ENCODE measurements at regions not wholly inside any gene's neighbourhood (a gene's known extent, or its start where the extent isn't known, plus 50 kb on each side); places are given as distances from the start of the nearest gene placed in this dataset.
A peak's percentile ranks its signal among the peaks of the same experiment; 100 is the strongest.

GRCh38 chr7:22002726-22003125 is 57.0 kb upstream of the CDCA7L start:
- DNase-seq = no peak

GRCh38 chr7:22001345-22002004 is 55.8 kb upstream of the CDCA7L start:
- peak; percentile 64 for DNase-seq

GRCh38 chr7:21999896-22000295 is 54.2 kb upstream of the CDCA7L start:
- DNase-seq = peak; percentile 36

- DNase-seq = no peak
Measured at GRCh38 chr7:21996641-21997040, 50.9 kb upstream of the CDCA7L start.
